ENCODE measurements at regions not wholly inside any gene's neighbourhood (a gene's known extent, or its start where the extent isn't known, plus 50 kb on each side); places are given as distances from the start of the nearest gene placed in this dataset.

GRCh38 chr4:163773940-163774339 lies 279.4 kb downstream of the TMA16 start:
- DNase-seq, result no peak

DNA sequence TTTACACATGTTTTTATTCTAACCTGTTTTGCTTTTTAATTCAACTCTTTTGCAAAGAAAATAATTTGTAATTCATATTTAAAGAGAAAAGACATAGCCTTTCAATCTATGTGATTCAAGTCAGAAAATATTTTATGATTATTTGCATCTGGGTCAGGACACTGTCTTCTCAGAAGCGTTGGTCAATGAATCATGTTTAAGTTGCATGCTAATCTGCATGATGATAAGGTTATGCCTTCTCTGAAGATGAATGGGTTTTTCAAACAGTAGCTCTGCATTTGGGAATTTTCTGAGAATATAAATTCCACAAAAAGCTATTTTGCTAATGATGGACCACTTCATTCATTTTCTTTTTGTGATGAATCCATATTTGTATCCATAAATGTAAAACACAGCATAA lies 282.5 kb downstream of the TMA16 start:
- no peak for DNase-seq

GRCh38 chr4:163781726-163782125 lies 287.2 kb downstream of the TMA16 start:
- no peak for DNase-seq

GRCh38 chr4:163790231-163790630 lies 295.7 kb downstream of the TMA16 start:
- no peak for DNase-seq

- no peak for DNase-seq
Observed at GRCh38 chr4:163795885-163796284, 301.4 kb downstream of the TMA16 start.

- no peak for DNase-seq
Observed at GRCh38 chr4:163804001-163804400, 309.5 kb downstream of the TMA16 start.

GRCh38 chr4:163806653-163807052 lies 312.2 kb downstream of the TMA16 start:
- no peak for DNase-seq

GRCh38 chr4:163808011-163808410 lies 313.5 kb downstream of the TMA16 start:
- DNase-seq, result no peak

DNA sequence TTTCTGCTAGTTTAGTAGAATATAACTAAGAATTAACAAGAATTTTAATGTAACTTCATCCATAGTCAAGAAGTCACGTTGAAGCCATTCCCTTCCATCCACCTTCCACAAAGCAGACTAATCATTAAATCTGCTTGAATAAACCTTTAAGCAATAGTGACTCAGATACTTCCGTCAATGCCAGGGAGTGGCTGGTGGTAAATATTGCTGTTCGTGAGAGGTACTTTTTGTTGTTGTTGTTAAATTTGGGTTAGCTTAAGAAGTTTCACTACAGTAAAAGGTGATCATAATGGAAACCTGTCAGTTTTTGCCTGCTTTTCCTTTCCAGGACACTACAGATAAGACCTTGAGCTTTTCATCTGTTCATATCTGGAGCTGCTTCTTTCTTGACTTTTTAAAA lies 316.3 kb downstream of the TMA16 start:
- no peak for DNase-seq

DNA sequence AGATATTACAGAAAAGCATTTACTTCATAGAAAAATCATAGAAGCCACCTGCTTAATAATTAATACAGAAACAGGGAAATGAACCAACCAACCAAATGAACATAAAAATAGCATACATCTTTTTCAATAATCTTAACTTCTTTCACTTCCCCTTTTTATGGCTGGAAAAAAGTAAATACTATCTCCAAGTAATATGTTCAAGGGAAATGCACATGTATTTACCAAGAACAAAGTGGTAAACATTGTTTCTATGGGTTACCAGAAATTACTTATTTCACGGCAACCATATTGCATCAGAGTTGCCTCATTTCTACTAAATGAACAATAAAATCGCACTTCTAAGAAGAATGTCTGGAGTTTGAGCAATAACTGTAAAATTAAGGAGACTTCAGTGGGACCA lies 321.3 kb downstream of the TMA16 start:
- DNase-seq, result no peak

- DNase-seq, result no peak
Observed at GRCh38 chr4:163816494-163816893, 322.0 kb downstream of the TMA16 start.

GRCh38 chr4:163818673-163819072 lies 324.2 kb downstream of the TMA16 start:
- DNase-seq, result no peak

GRCh38 chr4:163833669-163834068 lies 339.2 kb downstream of the TMA16 start:
- DNase-seq, result no peak

- no peak for DNase-seq
Observed at GRCh38 chr4:163846008-163846407, 351.5 kb downstream of the TMA16 start.

DNA sequence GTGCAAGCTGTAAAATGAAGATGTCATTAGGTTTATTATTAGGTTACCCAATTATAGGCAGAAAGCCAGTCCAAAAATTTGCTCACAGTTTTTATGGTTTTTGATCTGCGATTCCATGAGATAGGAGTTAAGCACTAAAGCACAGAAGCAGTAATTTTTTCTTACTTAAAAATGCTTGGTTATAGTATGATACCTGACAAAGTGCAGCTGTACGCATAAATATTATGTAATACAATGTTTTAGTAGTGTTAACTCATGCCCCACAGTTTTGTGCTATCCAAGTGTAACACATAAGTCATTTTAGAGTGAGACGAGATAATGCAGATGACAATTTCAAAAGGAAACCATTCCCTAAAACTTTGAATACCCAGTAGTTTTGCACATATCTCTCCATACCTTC lies 357.8 kb downstream of the TMA16 start:
- no peak for DNase-seq

- no peak for DNase-seq
Observed at GRCh38 chr4:163857903-163858302, 363.4 kb downstream of the TMA16 start.

GRCh38 chr4:163858515-163858914 lies 364.0 kb downstream of the TMA16 start:
- no peak for DNase-seq

DNA sequence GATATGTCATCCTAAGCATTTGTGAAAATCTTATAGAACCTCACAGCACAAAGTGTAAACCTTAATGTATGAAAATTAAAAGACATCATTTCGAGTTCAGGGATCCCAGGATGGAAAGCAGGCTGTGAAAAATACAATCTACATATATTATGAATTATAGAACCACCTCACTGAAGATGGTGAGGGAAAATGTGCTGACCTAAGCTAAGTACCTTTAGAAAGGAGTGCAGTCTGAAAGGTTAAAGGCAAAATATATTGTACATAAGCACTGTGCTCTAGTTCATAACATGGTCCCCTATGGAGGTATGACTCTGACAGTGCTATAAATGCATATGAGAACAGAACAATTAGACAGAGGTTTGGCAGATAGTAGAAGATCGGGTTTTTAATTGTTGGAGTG lies 368.6 kb downstream of the TMA16 start:
- DNase-seq, result no peak

GRCh38 chr4:163865010-163865409 lies 370.5 kb downstream of the TMA16 start:
- DNase-seq, result no peak

- DNase-seq, result no peak
Observed at GRCh38 chr4:163866728-163867315, 372.3 kb downstream of the TMA16 start.

GRCh38 chr4:163868445-163868844 lies 374.0 kb downstream of the TMA16 start:
- DNase-seq, result no peak

GRCh38 chr4:163871078-163871477 lies 376.6 kb downstream of the TMA16 start:
- no peak for DNase-seq

DNA sequence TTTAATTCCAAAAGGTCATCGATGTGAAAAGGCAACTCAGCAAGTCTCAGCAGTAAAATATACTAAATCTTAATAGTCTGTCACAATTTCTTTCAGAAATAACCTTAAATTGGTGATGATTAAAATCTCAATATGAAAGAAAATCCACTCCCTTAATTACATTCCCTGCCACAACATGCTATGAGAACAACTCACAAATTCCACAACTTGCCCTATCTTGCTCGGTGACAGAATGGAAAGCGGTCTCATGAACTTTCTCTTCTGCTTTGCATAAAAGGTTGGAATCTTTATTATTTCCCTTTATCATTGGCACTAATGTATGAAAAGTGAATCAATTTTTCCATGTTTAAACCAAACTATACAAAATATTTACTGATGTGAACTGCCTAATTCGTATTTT lies 380.8 kb downstream of the TMA16 start:
- DNase-seq, result no peak

GRCh38 chr4:163878336-163879121 lies 384.0 kb downstream of the TMA16 start:
- no peak for DNase-seq

DNA sequence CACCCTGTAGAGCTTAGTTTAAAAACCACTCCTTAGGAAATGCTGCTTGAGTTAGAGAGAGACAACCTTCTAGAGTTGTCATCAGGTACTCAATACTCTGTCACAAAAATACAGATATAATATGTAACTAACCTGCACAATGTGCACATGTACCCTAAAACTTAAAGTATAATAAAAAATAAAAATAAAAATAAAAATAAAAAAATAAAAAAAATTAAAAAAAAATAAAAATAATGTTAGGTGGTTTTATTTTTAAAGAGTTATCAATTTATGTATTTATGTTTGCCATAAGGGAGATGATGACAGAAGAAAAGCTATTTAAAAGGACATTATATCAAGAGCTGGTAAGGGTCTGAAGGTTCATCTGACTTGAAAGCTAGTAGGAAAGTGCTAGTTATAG lies 397.9 kb downstream of the TMA16 start:
- DNase-seq, result no peak

Data from CD4-positive, alpha-beta T cell treated with Interleukin-4 for 1 hour (primary cell).